NCI-H1105 (cell line): ENCODE measurements at regions not wholly inside any gene's neighbourhood (a gene's known extent, or its start where the extent isn't known, plus 50 kb on each side); places are given as distances from the start of the nearest gene placed in this dataset.

Experiments
- DNase-seq: peaks from one replicate; lab custom pipeline; 2025; lab: John Stamatoyannopoulos, UW

GRCh38 chr12:67797185-67797741, 148.7 kb downstream of the DYRK2 start:
- DNase-seq: no peak

- no peak for DNase-seq
Measured at GRCh38 chr12:67797753-67798152, 149.2 kb downstream of the DYRK2 start.

GRCh38 chr12:67798768-67799167, 150.2 kb downstream of the DYRK2 start:
- DNase-seq: no peak

GRCh38 chr12:67802731-67803130, 154.2 kb downstream of the DYRK2 start:
- no peak for DNase-seq

GRCh38 chr12:67803278-67803993, 154.9 kb downstream of the DYRK2 start:
- DNase-seq: no peak

- no peak for DNase-seq
Measured at GRCh38 chr12:67804168-67804567, 155.6 kb downstream of the DYRK2 start.

- DNase-seq: no peak
Measured at GRCh38 chr12:67807814-67808213, 159.3 kb downstream of the DYRK2 start.

GRCh38 chr12:67810166-67810565, 161.6 kb downstream of the DYRK2 start:
- DNase-seq: no peak

GRCh38 chr12:67811437-67812361, 163.2 kb downstream of the DYRK2 start:
- DNase-seq: no peak

- no peak for DNase-seq
Measured at GRCh38 chr12:67813456-67813904, 164.9 kb downstream of the DYRK2 start.

- no peak for DNase-seq
Measured at GRCh38 chr12:67816269-67816668, 167.7 kb downstream of the DYRK2 start.

GRCh38 chr12:67818459-67818903, 169.9 kb downstream of the DYRK2 start:
- DNase-seq: no peak

- DNase-seq: no peak
Measured at GRCh38 chr12:67819902-67820301, 169.3 kb upstream of the IFNG-AS1 start.

- no peak for DNase-seq
Measured at GRCh38 chr12:67820694-67821093, 168.6 kb upstream of the IFNG-AS1 start.

- DNase-seq: no peak
Measured at GRCh38 chr12:67822826-67823225, 166.4 kb upstream of the IFNG-AS1 start.

GRCh38 chr12:67826148-67826547, 163.1 kb upstream of the IFNG-AS1 start:
- no peak for DNase-seq

- no peak for DNase-seq
Measured at GRCh38 chr12:67826946-67827720, 162.1 kb upstream of the IFNG-AS1 start.

- DNase-seq: no peak
Measured at GRCh38 chr12:67827820-67828383, 161.3 kb upstream of the IFNG-AS1 start.

- DNase-seq: no peak
Measured at GRCh38 chr12:67829896-67830295, 159.4 kb upstream of the IFNG-AS1 start.

- no peak for DNase-seq
Measured at GRCh38 chr12:67832155-67832554, 157.1 kb upstream of the IFNG-AS1 start.

- DNase-seq: no peak
Measured at GRCh38 chr12:67833602-67834001, 155.6 kb upstream of the IFNG-AS1 start.

GRCh38 chr12:67837876-67838275, 151.4 kb upstream of the IFNG-AS1 start:
- no peak for DNase-seq
